NCI-H2227 treated with DMSO at 0.1 percent for 48 hours (cell line): ENCODE measurements at regions not wholly inside any gene's neighbourhood (a gene's known extent, or its start where the extent isn't known, plus 50 kb on each side); places are given as distances from the start of the nearest gene placed in this dataset.
A peak's percentile ranks its signal among the peaks of the same experiment; 100 is the strongest.
"Not testable (repeated sequence)": the region's sequence is repeated elsewhere in the genome, so short reads cannot be mapped to it uniquely, and the experiment has no call there.

ENCODE experiments used
- DNase-seq: peaks from one replicate; lab custom pipeline; 2025; lab: John Stamatoyannopoulos, UW

DNA sequence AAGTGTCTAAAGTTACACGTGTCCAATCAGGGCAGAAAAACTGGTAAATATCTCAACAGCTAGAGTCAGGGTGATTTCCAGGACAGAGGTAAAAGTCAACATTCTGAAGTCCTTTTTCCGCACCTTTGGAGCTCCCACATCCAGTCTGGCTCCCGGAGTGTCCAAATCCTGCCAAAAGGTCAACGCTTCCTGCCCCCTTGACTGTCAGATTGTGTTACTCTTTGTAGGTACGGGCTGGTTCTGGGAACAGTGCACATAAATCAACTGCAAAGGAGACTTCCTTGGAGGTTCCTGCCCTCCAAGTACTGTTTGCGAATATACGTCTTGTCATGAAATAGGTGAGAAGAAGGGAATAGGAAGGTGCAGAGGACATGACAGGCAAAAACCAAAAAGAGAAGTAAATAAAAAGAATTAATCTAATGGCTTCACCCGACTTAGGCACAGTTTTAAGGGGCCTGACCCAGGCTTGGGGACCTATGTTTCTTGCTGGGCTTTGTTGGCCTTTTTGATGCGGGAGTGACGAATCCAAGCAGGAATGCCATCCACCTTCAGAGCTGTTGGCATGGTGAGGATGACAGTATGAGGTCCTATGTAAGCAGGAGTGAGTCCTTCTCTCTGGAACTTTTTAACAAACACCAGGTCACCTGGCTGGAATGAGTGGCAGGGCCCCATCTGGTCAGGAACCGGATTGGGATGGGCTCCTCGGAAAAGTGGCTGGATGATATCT lies 155.4 kb downstream of the TRIM27 start:
- no peak for DNase-seq

DNA sequence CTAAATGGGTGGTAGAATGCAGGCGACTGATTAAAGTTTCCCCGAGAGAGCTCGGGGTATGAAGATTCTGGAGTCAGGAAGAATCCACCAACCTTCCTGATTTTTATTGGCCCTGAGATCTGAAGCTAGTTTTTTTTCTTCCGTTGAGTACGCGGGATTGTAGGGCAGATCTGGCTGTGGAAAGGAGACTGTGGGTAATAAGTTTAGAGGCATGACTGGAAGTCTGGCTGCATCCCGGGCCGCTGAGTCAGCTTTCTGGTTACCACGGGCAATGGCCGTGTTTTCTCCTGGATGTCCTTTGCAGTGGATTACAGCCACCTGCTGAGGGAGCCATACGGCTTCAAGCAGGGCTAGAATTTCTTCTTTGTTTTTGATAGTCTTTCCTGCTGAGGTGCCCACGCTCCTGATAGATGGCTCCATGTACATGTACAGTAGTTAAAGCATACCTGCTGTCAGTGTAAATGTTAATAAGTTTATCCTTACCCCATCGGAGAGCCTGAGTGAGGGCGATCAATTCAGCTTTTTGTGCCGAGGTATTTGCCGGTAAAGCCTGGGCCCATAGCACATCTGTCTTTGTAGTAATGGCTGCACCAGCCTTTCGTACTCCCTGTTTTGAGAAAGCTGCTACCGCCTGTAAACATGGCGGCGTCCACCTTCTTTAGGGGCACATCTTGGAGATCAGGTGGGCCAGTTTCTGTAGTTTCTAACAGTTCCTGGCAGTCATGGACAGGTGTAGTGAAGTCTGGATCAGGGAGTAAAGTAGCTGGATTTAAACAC lies 154.0 kb downstream of the TRIM27 start:
- no peak for DNase-seq

DNA sequence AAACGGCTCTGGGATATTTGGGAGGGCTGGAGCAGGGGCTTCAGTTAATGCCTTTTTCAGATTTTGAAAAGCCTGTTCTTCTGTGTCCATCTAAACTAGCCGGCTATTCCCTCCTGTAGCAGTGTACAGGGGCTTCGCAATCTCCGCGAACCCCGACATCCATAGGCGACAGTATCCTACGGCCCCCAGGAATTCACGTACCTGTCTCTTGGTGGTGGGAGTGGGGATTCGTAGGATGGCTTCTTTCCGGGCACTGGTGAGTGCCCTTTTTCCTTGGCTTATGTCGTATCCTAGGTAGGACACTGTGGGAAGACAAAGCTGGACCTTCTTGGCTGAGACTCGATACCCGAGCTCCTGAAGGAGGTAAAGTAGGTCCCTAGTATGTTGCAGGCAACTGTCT lies 153.1 kb downstream of the TRIM27 start:
- no peak for DNase-seq

DNA sequence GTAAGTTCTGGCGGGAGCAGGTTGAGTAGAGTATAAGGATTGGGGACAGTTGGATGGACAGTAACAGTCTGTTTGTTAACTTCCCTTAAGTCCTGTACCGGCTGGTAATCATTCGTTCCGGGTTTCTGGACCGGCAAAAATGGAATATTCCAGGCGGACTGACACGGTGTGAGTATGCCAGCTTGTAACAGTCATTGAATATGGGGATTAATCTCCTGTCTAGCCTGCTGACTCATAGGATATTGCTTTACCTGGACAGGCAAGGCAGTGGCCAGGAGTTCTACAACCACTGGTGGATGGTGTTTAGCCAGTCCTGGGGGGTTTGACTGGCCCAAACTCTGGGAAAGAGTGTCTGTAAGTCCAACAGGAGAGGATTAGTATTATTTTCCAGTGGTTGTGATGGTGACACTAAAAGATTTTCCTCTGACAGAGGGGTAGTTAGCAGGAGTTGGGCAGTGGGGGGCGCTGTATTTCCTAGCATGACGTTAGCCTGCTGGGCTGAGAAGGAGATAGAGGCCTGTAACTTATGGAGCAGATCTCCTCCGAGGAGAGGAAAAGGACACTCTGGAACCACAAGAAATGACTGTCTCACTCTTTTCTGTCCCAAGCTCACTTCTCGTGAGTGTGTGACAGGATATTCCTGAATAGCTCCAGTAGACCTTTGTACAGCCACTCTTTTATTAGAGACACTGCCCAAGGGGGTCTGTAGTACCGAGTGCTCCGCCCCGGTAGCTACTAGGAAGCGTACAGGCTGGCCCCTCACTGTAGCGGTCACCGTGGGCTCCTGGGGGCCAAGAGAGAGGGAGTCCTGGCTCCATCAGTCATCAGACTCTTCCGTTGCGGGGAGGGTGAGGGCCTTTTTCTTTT lies 152.2 kb downstream of the TRIM27 start:
- DNase-seq, result no peak

DNA sequence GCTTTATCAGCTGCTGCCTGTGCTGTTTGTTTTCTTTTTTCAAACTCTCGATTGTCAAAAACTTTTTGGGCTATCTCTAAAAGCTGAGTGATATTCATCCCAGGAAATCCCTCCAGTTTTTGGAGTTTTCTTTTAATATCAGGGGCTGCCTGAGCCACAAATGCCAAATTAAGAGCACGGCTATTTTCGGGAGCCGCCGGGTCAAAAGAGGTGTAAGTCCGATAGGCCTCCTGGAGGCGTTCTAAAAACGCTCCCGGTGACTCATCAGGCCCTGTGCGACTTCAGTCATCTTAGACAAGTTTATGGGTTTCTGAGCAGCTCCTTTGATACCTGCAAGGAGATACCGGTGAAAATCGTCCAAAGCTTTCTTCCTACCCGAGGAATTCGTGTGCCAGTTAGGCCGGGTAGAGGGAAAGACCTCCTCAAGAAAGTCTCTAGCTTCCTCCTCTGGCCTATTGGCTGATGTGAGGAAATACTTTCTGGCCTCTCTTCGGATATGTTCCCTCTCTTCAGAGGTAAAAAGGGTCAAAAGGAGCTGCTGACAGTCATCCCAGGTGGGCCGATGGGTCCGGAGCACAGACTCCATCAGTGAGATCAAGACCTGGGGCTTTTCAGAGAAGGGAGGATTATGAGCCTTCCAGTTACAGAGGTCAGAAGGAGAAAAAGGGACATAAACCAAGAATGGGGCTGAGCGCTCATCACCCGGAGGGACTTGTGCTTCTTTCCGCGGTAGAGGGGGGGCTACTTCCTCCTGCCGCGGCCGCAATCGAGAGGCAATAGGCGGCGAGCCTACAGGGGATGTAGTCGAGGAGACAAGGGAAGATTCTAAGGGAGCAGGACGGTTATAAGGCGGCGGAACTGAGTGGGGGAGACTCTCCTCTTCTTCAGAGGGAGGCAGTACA lies 151.1 kb downstream of the TRIM27 start:
- no peak for DNase-seq

DNA sequence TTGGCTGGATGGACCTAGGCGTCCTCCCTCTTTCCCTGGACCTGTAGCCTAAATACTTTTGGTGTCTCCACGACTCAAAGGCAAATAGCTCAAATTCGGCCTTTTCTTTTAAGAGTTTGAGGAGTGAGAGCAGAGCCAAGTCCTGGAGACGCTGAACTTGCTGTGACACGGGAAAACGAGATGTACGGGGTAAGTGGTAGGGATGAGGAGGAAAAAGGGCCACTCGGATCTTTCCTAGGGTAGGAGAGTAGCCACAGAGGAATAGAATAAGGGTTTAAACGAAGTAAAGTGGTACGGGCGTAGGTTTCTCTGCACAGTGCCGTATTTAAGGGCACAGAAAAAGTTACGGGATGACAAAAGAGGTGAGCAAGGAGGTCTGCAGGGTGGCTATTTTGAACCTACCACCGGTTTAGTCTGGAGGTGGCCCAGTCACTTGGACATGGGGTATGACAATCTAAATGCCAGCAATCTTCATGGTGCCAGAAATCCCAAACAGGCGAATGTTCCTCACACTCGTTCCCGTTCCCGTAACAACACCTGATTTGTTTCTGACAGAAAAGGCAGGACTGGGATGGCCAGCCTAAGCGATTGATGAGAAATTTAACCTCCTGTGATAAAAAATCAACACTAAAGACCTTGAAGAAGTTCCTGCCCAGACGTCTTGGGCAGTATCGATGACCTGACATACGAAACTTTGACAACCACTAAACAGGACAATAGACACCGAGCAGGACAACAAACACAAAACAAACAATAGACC lies 149.3 kb downstream of the TRIM27 start:
- no peak for DNase-seq

DNA sequence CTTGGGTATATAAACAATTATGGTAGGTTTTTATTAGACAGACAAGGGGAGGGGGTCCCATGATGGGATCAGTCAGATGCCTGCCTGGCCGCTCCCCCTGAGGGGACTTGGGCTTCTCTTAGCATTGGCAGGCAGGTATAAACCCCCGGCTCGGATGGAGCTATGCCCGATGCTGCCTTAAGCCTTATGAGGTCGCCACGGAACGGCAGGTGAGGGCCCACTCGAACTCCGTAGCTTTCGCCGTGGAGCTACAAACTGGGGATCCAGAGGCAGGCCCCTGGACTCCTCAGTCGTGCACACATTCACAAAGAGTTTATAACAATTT lies 148.8 kb downstream of the TRIM27 start:
- DNase-seq, result no peak

DNA sequence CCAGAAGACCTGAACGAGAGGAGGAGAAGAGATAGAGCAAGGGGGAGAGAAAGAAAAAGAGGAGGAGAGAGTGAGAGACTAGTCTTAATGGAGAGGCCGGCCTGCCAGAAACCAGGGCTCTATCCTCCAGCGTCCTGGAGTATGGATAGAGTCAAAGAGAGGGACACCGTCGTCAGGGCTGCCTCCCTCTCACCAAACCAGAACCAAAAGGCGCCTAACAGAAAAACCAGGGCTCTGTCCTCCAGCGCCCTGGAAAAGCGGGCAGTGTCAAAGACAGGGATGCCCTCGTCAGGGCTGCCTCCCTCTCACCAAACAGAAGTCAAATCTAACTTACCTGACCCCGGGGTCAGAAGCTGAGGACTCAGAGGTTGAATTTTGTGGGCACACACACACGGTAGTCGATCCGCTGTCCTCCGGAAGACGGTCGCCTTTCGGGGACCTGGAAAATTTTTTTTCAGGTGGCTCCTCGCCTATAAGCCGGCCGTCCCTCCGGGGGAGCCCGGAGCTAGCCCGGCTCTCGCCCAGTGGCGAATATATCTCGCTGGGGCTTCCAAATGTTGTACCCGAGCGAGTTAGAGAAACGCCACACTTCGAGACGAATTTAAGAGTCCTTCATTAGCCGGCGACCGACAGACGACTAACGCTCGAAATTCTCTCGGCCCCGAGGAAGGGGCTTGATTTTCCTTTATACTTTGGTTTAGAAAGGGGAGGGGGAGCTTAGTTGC lies 148.2 kb downstream of the TRIM27 start:
- no peak for DNase-seq

DNA sequence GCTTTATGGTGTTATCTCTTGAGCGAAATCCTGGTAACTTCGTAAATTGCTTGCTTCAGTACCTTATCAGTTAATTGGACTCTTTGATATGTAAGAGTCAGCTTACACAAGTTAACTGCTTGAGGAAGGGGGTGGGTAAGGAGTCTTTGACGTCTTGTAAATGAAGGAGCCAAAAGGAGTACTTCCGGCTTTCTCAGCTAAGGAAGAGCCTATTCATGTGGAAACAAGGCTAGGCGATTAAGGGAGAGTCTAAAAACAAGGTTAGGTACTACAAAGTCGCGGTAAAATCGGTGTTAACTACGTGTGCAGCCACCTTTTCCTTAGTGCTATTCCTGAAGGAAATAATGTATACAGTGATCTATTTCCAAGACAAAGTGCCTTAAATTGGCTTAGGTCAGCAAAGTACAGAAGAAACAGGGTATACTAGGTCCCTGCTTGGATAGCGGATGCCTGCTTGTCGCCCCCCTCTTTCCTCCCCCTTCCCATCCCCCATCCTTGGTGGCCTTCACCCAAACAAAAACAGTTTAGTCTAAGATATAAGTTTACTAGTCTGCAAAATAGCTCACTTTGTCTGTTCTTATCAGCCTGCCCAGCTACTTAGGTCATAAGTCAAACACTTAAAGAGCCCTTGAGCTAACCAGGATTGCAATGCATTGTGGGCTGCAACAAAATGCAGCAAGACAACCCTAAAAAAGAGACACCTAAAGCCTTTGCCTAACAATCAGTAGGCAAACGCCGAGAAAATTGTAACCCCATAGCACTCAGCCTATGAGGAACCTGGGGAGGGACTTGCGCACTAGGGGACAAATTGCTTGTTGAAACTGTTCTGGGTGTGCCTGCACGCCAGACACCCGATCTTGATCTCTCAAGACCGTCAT lies 147.3 kb downstream of the TRIM27 start:
- no peak for DNase-seq

DNA sequence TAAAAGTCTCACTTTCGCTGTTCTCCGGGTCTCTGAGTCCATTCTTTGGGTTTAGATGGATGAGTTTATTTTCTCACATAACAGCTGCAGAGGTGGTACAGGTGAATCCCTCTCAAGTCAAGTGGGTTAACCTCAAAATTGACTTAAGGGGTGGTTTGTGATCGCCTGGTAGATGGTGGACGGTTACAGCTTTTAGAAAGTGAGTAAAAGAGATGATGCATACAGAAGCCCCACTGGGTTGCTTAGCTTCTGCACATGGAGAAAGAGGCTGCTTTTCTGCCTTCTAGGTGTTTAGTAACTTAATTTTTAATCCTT lies 146.7 kb downstream of the TRIM27 start:
- no peak for DNase-seq

DNA sequence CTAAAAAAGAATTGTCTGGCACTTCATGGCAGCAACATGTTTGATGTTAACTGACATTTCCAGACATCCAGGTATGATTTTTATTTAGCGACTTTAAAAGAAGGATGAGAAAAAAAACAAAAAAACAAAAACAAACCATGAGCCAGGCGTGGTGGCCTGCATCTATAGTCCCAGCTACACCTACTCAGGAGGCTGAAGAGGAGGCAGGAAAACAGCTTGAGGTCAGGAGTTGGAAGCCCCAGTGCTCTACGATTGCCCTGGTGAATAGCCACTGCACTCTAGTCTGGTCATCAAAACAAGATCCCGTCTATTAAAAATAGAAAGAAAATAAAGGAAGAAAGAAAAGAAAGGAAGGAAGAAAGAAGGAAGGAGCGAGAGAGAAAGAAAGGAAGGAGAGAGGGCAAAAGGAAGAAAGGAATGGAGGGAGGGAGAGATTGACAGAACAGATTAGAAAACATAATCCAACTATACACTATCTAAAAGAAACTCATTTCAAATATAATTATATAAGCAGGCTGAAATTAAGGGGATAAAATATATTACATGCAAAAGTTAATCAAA lies 141.6 kb downstream of the TRIM27 start:
- no peak for DNase-seq

DNA sequence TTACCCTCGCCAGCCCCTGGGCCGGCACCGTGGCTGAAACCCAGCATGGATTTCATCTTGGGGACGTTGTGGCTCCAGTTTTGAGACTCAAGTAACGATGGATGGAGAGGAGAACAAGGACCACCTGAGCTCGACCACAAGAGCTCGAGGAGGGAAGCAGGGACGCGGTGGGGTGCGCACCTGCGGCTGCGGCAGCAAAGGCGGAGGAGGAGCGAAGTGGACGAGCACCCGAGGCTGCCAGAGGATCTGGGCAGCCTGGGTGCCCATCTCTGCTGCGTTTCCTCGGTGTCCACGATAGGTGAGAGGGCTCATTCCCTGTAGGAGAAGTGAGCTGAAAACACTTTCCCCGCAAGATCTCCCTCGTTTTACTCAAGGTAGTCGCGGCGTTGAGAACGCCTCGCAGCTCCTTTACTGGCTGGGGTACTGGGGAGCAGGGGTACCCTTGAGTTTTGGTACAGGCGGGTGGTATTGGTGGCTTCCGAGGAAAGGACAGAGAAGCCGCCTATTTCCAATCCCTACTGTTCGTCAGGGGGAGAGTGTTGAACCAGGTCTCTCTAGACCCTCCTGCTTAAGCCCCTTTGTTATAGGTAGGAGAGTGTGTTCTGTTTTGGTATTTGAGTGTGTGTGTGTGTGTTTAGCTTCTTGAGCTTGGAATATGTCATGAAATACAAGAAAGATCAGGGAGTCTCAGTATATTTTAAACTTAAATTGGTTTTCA lies 137.7 kb downstream of the TRIM27 start:
- DNase-seq, result no peak

DNA sequence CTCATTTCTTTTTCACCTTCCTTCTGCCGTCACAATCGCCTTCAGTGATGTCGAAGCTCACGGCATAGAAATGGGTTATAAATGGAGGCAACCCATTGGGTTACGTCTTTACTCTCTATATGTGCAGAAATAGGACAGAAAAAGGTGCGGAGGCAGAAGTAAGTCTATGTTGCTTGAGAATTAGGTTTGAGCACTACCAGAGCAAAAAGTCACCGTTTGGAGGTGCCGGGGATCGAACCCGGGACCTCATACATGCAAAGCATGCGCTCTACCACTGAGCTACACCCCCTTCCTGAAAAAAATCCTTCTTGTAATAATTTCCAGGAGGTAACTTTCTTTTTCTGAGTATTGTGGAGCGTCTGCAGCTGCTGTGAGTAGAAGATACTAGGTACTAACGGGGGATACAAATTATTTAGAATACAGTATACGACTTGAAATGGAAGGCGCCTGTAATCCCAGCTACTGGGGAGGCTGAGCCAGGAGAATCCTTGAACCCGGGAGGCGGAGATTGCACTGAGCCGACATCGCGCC lies 134.2 kb downstream of the TRIM27 start:
- DNase-seq, result peak; percentile 46

DNA sequence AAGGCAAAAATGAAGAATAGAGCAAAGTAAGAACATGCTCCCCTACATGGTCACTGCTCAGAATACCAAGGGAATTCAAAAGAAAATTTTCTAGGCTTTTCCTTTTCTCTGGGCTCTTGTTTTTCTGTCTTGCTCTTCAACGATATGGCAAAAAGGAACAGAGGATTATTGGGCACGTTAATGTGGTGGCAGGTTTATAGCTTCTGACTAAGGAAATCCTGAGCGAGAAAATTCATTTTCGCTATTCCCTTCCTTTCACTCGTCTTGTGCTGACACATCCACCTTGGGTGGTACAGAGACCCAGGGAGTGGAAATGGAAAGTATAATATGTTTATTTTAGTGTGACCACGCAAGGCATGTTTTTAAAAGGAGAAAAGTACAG lies 132.8 kb downstream of the TRIM27 start:
- no peak for DNase-seq

- peak; percentile 30 for DNase-seq
Measured at GRCh38 chr6:28794175-28795002, 129.4 kb downstream of the TRIM27 start.

DNA sequence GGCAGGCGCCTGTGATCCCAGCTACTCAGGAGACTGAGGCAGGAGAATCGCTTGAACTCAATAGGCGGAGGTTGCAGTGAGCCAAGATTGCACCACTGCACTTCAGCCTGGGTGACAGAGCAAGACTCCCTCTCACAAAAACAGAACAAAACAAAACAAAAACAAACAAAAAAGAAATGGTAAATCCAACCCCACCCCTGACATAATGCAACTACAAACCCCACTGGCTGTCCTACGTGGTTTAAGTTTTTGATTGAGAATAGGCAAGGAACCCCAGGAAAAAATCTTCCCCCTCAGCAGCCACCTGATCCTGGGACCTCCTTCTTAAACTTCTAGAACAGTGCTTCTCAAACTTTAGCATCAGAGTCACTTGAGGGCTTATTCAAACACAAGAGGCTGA lies 123.1 kb downstream of the TRIM27 start:
- DNase-seq, result not testable (repeated sequence)
